ENCODE measurements at regions not wholly inside any gene's neighbourhood (a gene's known extent, or its start where the extent isn't known, plus 50 kb on each side); places are given as distances from the start of the nearest gene placed in this dataset.

DNA sequence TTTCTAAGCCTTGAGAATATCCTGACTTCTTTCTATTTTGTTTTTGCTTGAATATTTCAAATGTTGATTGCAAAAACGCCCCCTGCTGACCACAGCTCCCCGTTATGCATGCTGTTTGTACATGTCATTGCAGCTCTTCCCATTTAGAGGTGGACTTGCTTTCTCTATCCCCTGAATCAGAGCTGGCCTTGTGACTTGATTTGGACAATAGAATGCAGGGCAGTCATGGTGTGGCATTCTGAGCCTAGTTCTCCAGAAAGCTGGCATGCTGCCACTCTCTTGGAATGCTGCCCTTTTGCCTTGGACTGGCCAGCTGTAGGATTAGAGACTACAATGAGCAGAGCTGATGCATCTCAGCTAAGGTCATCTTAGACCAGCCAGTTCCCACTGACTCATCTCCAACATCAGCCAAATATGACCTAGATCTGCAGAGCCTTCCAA lies 1561.5 kb downstream of the MRPL39 start:
- H4K20me1 ChIP-seq (replicated peaks; ENCODE audit: control insufficient read depth, extremely low read depth, insufficient read depth, low read length): no peaks in the 10 kb centered on the region
- POLR2A ChIA-PET: interaction anchor here (1.0 kb wide), 1 partner anchor 21 kb away, joined by 3 read pairs; no protein-coding TSS in a partner anchor

More for the DNA sequence above, 1561.5 kb downstream of the MRPL39 start:
- DNase-seq (ENCODE audit: low read depth, low spot score) (peak; percentile 98), FAIRE-seq (peak; percentile 96)
- Histone ChIP-seq H3K9ac (replicated peaks; ENCODE audit: extremely low read depth, insufficient read depth, low read length) (peak overlapping the region; percentile 43), H3K27ac (ENCODE audit: insufficient read depth, low read depth, low read length) (peak overlapping the region; percentile 55), H3K27me3 (ENCODE audit: control insufficient read depth in 2 of 2, insufficient read depth in 2 of 2, low read length in 2 of 2) (no peaks in the 10 kb centered on the region), H3K4me2 (ENCODE audit: insufficient read depth, low read length) (no peak overlapping the region), H3K4me3 (replicated peaks in 1 of 3; ENCODE audit: insufficient read depth in 1 of 3, low read depth in 1 of 3, low read length in 3 of 3) (no peak overlapping the region), H3K36me3 (ENCODE audit: control insufficient read depth in 2 of 2, extremely low read depth in 1 of 2, insufficient read depth in 2 of 2, low read length in 2 of 2) (no peaks in the 10 kb centered on the region), H3K79me2 (ENCODE audit: control insufficient read depth, insufficient read depth, low read length) (no peaks in the 10 kb centered on the region), H3K9me1 (replicated peaks; ENCODE audit: control insufficient read depth, extremely low read depth, insufficient read depth, low read length) (no peaks in the 10 kb centered on the region), H2AFZ (ENCODE audit: low read depth, low read length) (no peak overlapping the region), H3K9me3 (replicated peaks; ENCODE audit: control insufficient read depth, insufficient read depth, low read length) (no peaks in the 10 kb centered on the region), H3K4me1 (ENCODE audit: control insufficient read depth, extremely low read depth, insufficient read depth, low read length) (peaks cover 15% of the 10 kb centered on the region)
- intact Hi-C loops (cut with micrococcal nuclease) (loop anchor here (1.0 to 5.0 kb wide), 5 partner anchors 19 to 1143 kb away; no protein-coding TSS in a partner anchor), dilution Hi-C loops (cut with MboI; ENCODE audit: extremely low pct_ligation_motif_present, low sequenced_read_pairs) (no loop called here)
- no TSS peak for BruUV-seq (replicated peaks)
- CTCF ChIA-PET: interaction anchor here (0.7 to 2.2 kb wide), 9 partner anchors 17 to 1471 kb away, joined by 3 to 17 read pairs (median 4); no protein-coding TSS in a partner anchor
- TF ChIP-seq FOS (IDR thresholded peaks at IDR 0.05; ENCODE audit: borderline replicate concordance, insufficient read depth, low read length) (peak; percentile 69), GATA2 (IDR thresholded peaks at IDR 0.05; ENCODE audit: insufficient read depth, insufficient read length, low read depth, low read length) (peak; percentile 46), MYC (IDR thresholded peaks at IDR 0.05; ENCODE audit: low read depth, low read length) (no peak), JUN (IDR thresholded peaks at IDR 0.05; ENCODE audit: borderline replicate concordance, insufficient read depth, insufficient read length, low read depth) (peak; percentile 68), POLR2A (IDR thresholded peaks at IDR 0.05; ENCODE audit: low read depth, low read length) (no peak), EZH2 (IDR thresholded peaks at IDR 0.05; ENCODE audit: borderline replicate concordance, low read depth, low read length, severe bottlenecking) (no peak), POLR2AphosphoS5 (IDR thresholded peaks at IDR 0.05; ENCODE audit: insufficient read depth, low read depth, low read length) (peak; percentile 14)
- TF ChIP-seq, protein P1, sequence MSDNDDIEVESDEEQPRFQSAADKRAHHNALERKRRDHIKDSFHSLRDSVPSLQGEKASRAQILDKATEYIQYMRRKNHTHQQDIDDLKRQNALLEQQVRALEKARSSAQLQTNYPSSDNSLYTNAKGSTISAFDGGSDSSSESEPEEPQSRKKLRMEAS (IDR thresholded peaks at IDR 0.05; ENCODE audit: insufficient read depth, insufficient read length): no peak
- TF ChIP-seq, protein P2, sequence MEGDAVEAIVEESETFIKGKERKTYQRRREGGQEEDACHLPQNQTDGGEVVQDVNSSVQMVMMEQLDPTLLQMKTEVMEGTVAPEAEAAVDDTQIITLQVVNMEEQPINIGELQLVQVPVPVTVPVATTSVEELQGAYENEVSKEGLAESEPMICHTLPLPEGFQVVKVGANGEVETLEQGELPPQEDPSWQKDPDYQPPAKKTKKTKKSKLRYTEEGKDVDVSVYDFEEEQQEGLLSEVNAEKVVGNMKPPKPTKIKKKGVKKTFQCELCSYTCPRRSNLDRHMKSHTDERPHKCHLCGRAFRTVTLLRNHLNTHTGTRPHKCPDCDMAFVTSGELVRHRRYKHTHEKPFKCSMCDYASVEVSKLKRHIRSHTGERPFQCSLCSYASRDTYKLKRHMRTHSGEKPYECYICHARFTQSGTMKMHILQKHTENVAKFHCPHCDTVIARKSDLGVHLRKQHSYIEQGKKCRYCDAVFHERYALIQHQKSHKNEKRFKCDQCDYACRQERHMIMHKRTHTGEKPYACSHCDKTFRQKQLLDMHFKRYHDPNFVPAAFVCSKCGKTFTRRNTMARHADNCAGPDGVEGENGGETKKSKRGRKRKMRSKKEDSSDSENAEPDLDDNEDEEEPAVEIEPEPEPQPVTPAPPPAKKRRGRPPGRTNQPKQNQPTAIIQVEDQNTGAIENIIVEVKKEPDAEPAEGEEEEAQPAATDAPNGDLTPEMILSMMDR (IDR thresholded peaks at IDR 0.05; ENCODE audit: extremely low read depth in 1 of 2, insufficient read depth in 1 of 2, low read depth in 1 of 2, low read length in 2 of 2): peak; percentile 44 to 46

All from endothelial cell of umbilical vein (primary cell).